ENCODE measurements at regions not wholly inside any gene's neighbourhood (a gene's known extent, or its start where the extent isn't known, plus 50 kb on each side); places are given as distances from the start of the nearest gene placed in this dataset.

DNA sequence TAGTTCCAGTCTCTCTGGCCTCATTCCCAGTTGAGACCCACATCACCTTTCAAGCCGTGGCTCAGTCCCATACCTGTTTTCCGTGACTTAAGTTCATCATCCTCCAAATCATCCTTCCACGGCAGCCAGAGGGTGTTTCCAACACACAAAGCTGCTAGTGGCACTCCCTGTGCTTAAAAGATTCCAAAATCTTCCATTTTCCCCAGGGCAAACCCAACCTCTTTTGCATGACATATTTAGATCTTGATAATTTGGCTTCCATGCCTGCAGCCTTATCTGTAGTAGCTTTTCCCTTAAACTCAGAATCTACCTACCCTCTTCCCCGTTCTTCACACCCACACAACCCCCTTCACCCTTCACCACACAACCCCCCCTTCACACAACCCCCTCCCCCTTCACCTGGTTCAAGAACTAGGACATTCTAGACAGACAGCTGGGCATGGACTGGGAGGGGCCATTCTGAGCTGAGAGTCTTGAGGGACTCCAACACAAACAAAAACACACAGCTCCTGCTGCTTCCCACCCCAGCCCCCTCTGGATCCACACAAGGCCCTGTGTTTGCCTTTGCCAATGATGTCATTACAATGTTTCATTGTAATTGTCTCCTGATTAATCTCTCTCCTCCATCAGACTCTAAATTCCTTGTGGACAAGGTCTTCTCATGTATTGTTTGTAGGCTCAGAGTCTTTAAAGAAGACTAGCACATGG, 268.2 kb downstream of the SH3GL2 start:
- ATAC-seq (ENCODE audit: low read depth) (no peak), DNase-seq (no peak)
- H3K79me1 ChIP-seq (ENCODE audit: low read depth in 1 of 2, low read length in 2 of 2): no peaks in the 10 kb centered on the region
- H3K4ac ChIP-seq (ENCODE audit: low read depth, low read length): no peak overlapping the region
- H2BK5ac ChIP-seq (ENCODE audit: low read depth, low read length, poor library complexity, severe bottlenecking): no peak overlapping the region
- no peak overlapping the region for H2AK5ac ChIP-seq (ENCODE audit: low read depth, low read length)
- no peaks in the 10 kb centered on the region for H3K9me1 ChIP-seq (ENCODE audit: insufficient read depth, low read length)
- intact Hi-C loops (cut with micrococcal nuclease) (no loop called here), in situ Hi-C loops (cut with MboI; ENCODE audit: low sequenced_read_pairs) (no loop called here), dilution Hi-C loops (cut with HindIII; ENCODE audit: low sequenced_read_pairs, unreplicated experiment) (no loop called here)
- 24 to 100% methylated on average over 1 to 3 of the region's 4 CpGs for WGBS, 2 experiments (ENCODE audit: extremely low coverage in 2 of 2, insufficient read length in 1 of 2)
- H3K4me2 ChIP-seq (ENCODE audit: low read depth, low read length): no peak overlapping the region
- no peak overlapping the region for H3K23ac ChIP-seq (ENCODE audit: low read depth, low read length)
- no peaks in the 10 kb centered on the region for H3K36me3 ChIP-seq (ENCODE audit: control insufficient read depth, insufficient read depth, low read length)
- BruUV-seq (replicated peaks): no TSS peak
- no peak overlapping the region for H3K4me3 ChIP-seq (ENCODE audit: insufficient read depth, low read depth, low read length)
- H3K18ac ChIP-seq (ENCODE audit: low read depth, low read length): no peak overlapping the region
- H4K5ac ChIP-seq (ENCODE audit: low read depth, low read length): no peak overlapping the region
- H4K91ac ChIP-seq (ENCODE audit: insufficient read depth, low read depth, low read length): no peak overlapping the region
- no peaks in the 10 kb centered on the region for H3K4me1 ChIP-seq (ENCODE audit: control insufficient read depth, insufficient read depth, low read length)
- no peak overlapping the region for H2BK20ac ChIP-seq (ENCODE audit: low read depth, low read length)
- ChIA-PET CTCF (no interaction called here), POLR2A (ENCODE audit: unreplicated experiment) (no interaction called here)
- H2AK9ac ChIP-seq (replicated peaks; ENCODE audit: low read depth, low read length, poor library complexity): no peak overlapping the region
- H2BK120ac ChIP-seq (ENCODE audit: low read depth, low read length): no peak overlapping the region
- no peak overlapping the region for H3K27ac ChIP-seq (ENCODE audit: insufficient read depth, low read length)
- no peak overlapping the region for H3K14ac ChIP-seq (replicated peaks; ENCODE audit: low read depth, low read length)
- no peaks in the 10 kb centered on the region for H4K20me1 ChIP-seq (ENCODE audit: insufficient read depth, low read length)
- H2BK15ac ChIP-seq (ENCODE audit: low read depth, low read length): no peak overlapping the region
- H4K8ac ChIP-seq (ENCODE audit: low read depth in 2 of 2, low read length in 2 of 2): no peak overlapping the region
- no peak overlapping the region for H2AFZ ChIP-seq (replicated peaks; ENCODE audit: low read length, poor library complexity)
- H3K56ac ChIP-seq (ENCODE audit: extremely low read depth, insufficient read depth, low read length): no peak overlapping the region
- H3K27me3 ChIP-seq (ENCODE audit: control insufficient read depth, insufficient read depth, low read length): no peaks in the 10 kb centered on the region; the same call in 1 of the 2 replicates
- no peak for TF ChIP-seq FOS (IDR thresholded peaks at IDR 0.05; ENCODE audit: low read depth, low read length)
- no peak overlapping the region for H3K9ac ChIP-seq (ENCODE audit: low read depth, low read length)
- no peaks in the 10 kb centered on the region for H3K9me3 ChIP-seq (ENCODE audit: control insufficient read depth, insufficient read depth, low read length)
